GM23338 (cell line): ENCODE measurements at regions not wholly inside any gene's neighbourhood (a gene's known extent, or its start where the extent isn't known, plus 50 kb on each side); places are given as distances from the start of the nearest gene placed in this dataset.

Experiments
- ATAC-seq: fragments of 200-7000 bp; cut with Tn5 transposase; 3 replicates; pipeline ENCODE4 v1.9.1; 2020
- DNase-seq: peaks from one replicate; pipeline ENCODE4 v3.0.0-alpha.2; 2015; ENCODE audit warnings: low spot score
- H2AFZ ChIP-seq: fragments of 200-600 bp; sonication (generic); 2 replicates; pipeline ENCODE4 v1.8.0; 2016; ENCODE audit warnings: antibody characterized with exemption, mild to moderate bottlenecking, moderate library complexity
- H3F3A ChIP-seq: fragments of 200-600 bp; sonication (generic); replicated peaks from 2 replicates; pipeline ENCODE4 v1.8.0; 2017; ENCODE audit warnings: antibody characterized with exemption, mixed run types, low read depth
- H3K27ac ChIP-seq: fragments of 200-600 bp; sonication (generic); 2 replicates; pipeline ENCODE4 v1.6.1; 2016; ENCODE audit warnings: low read depth
- H3K27me3 ChIP-seq: fragments of 200-600 bp; sonication (generic); 2 replicates; pipeline ENCODE4 v1.8.0; 2016; ENCODE audit warnings: mild to moderate bottlenecking, mixed run types, moderate library complexity; ENCODE audit not compliant: insufficient read depth
- H3K36me3 ChIP-seq: fragments of 200-600 bp; sonication (generic); 2 replicates; pipeline ENCODE4 v1.8.0; 2016; ENCODE audit warnings: mild to moderate bottlenecking; ENCODE audit not compliant: insufficient read depth
- H3K4me1 ChIP-seq: fragments of 200-600 bp; sonication (generic); 2 replicates; pipeline ENCODE4 v1.8.0; 2016; ENCODE audit warnings: mild to moderate bottlenecking, moderate library complexity; ENCODE audit not compliant: insufficient read depth
- H3K4me2 ChIP-seq: fragments of 200-600 bp; sonication (generic); 2 replicates; pipeline ENCODE4 v1.7.1; 2017; ENCODE audit warnings: mixed run types
- H3K4me3 ChIP-seq: fragments of 200-600 bp; sonication (generic); 2 replicates; pipeline ENCODE4 v1.6.1; 2016; ENCODE audit warnings: mixed run types
- H3K79me2 ChIP-seq: fragments of 200-600 bp; sonication (generic); replicated peaks from 2 replicates; pipeline ENCODE4 v1.8.0; 2017; ENCODE audit warnings: mild to moderate bottlenecking; ENCODE audit not compliant: insufficient read depth
- H3K9me2 ChIP-seq: fragments of 200-600 bp; sonication (generic); 2 replicates; pipeline ENCODE4 v1.8.0; 2017; ENCODE audit not compliant: insufficient read depth
- H4K20me1 ChIP-seq: fragments of 200-600 bp; sonication (generic); replicated peaks from 2 replicates; pipeline ENCODE4 v1.8.0; 2017; ENCODE audit warnings: mild to moderate bottlenecking; ENCODE audit not compliant: insufficient read depth
- H3K27ac Mint-ChIP-seq: 2 replicates; pipeline ENCODE4 v1.8.0; 2020; ENCODE audit warnings: inconsistent platforms, mild to moderate bottlenecking, moderate library complexity, mixed read lengths
- H3K27me3 Mint-ChIP-seq: 3 replicates; pipeline ENCODE4 v1.8.0; 2022; ENCODE audit warnings: low read depth, mild to moderate bottlenecking, moderate library complexity, mixed read lengths, inconsistent platforms; ENCODE audit not compliant: insufficient read depth, poor library complexity
- H3K36me3 Mint-ChIP-seq: 3 replicates; pipeline ENCODE4 v1.8.0; 2021; ENCODE audit warnings: low read depth, mild to moderate bottlenecking, inconsistent platforms, moderate library complexity, mixed read lengths
- H3K4me1 Mint-ChIP-seq: 3 replicates; pipeline ENCODE4 v1.8.0; 2020; ENCODE audit warnings: mild to moderate bottlenecking, inconsistent platforms, mixed read lengths
- H3K4me3 Mint-ChIP-seq: 3 replicates; pipeline ENCODE4 v1.8.0; 2021; ENCODE audit warnings: moderate library complexity, mild to moderate bottlenecking, inconsistent platforms, mixed read lengths
- H3K9me3 Mint-ChIP-seq: 3 replicates; pipeline ENCODE4 v1.8.0; 2020; ENCODE audit warnings: moderate library complexity, mild to moderate bottlenecking, inconsistent platforms, mixed read lengths
- CTCF ChIP-seq, 2 experiments: fragments of 200-600 bp in 1 of 2; sonication (generic) in 1 of 2; conservative IDR thresholded peaks; 2 replicates each; pipeline versions ENCODE4 v1.5.1 to v1.6.1; 2016 to 2017; ENCODE audit warnings: antibody characterized with exemption in 2 of 2, low read depth in 2 of 2, mild to moderate bottlenecking in 2 of 2, moderate library complexity in 1 of 2
- EZH2 ChIP-seq: fragments of 200-600 bp; sonication (generic); IDR thresholded peaks from one replicate; pipeline ENCODE4 v1.8.0; 2017; ENCODE audit warnings: antibody characterized with exemption, mild to moderate bottlenecking, low read depth; ENCODE audit not compliant: unreplicated experiment
- EZH2phosphoT487 ChIP-seq: fragments of 200-600 bp; sonication (generic); IDR thresholded peaks from one replicate; pipeline ENCODE4 v1.8.1; 2018; ENCODE audit warnings: antibody characterized with exemption; ENCODE audit not compliant: unreplicated experiment
- JUNB ChIP-seq: IDR thresholded peaks from one replicate; pipeline ENCODE4 v1.6.1; 2016; ENCODE audit warnings: antibody characterized with exemption; ENCODE audit not compliant: unreplicated experiment
- NANOG ChIP-seq: IDR thresholded peaks from 2 replicates; pipeline ENCODE4 v1.6.1; 2016; ENCODE audit warnings: antibody characterized with exemption, borderline replicate concordance
- POLR2AphosphoS5 ChIP-seq: IDR thresholded peaks from 2 replicates; pipeline ENCODE4 v1.6.1; 2016; ENCODE audit warnings: antibody characterized with exemption, low read depth
- REST ChIP-seq: IDR thresholded peaks from one replicate; pipeline ENCODE4 v1.6.1; 2018; ENCODE audit warnings: antibody characterized with exemption; ENCODE audit not compliant: unreplicated experiment
- STAT1 ChIP-seq: IDR thresholded peaks from one replicate; pipeline ENCODE4 v1.6.1; 2016; ENCODE audit warnings: antibody characterized with exemption; ENCODE audit not compliant: unreplicated experiment
- ZNF114 ChIP-seq: fragments of 250-450 bp; sonication (Bioruptor Pico); IDR thresholded peaks from 2 replicates; pipeline ENCODE4 v1.5.0; 2020; ENCODE audit warnings: mild to moderate bottlenecking, moderate library complexity
- ZNF331 ChIP-seq: fragments of 250-450 bp; sonication (Bioruptor Pico); IDR thresholded peaks from 2 replicates; pipeline ENCODE4 v1.5.0; 2020; ENCODE audit warnings: low read depth, mild to moderate bottlenecking, moderate library complexity
- ZNF462 ChIP-seq: fragments of 250-450 bp; sonication (Bioruptor Pico); IDR thresholded peaks from 2 replicates; pipeline ENCODE4 v1.5.0; 2020; ENCODE audit warnings: mild to moderate bottlenecking, moderate library complexity

GRCh38 chr5:164998590-164998989 lies 1493.2 kb downstream of the MAT2B start (continued):
- no peak for TF ChIP-seq ZNF462
- TF ChIP-seq STAT1 = no peak

- Mint-ChIP-seq H3K27ac (no peak overlapping the region), H3K9me3 (no peaks in the 10 kb centered on the region), H3K4me3 (no peak overlapping the region), H3K36me3 (no peaks in the 10 kb centered on the region), H3K27me3 (no peaks in the 10 kb centered on the region), H3K4me1 (peaks cover 7% of the 10 kb centered on the region; the same call in 2 of the 3 replicates)
- H3K79me2 ChIP-seq = no peaks in the 10 kb centered on the region
- H3K36me3 ChIP-seq = no peaks in the 10 kb centered on the region
- DNase-seq (no peak), ATAC-seq (no peak)
- H3K27me3 ChIP-seq = no peaks in the 10 kb centered on the region
- H3K9me2 ChIP-seq = no peaks in the 10 kb centered on the region
- H3K27ac ChIP-seq = no peak overlapping the region
- H4K20me1 ChIP-seq = no peaks in the 10 kb centered on the region
- no peaks in the 10 kb centered on the region for H3F3A ChIP-seq
- no peak overlapping the region for H2AFZ ChIP-seq
- no peak overlapping the region for H3K4me3 ChIP-seq
- no peak overlapping the region for H3K4me2 ChIP-seq
- H3K4me1 ChIP-seq = no peaks in the 10 kb centered on the region
- TF ChIP-seq POLR2AphosphoS5 (no peak), ZNF331 (CRISPR knock-in tag) (no peak), EZH2phosphoT487 (no peak), NANOG (no peak), REST (no peak), EZH2 (no peak), ZNF114 (CRISPR knock-in tag) (no peak), JUNB (no peak), CTCF (conservative IDR thresholded peaks at IDR 0.05; ENCODE audit: low read depth in 2 of 2) (no peak)
Measured at GRCh38 chr5:165000479-165001190, 1495.2 kb downstream of the MAT2B start.
